PFSK-1 (cell line): ENCODE measurements at regions not wholly inside any gene's neighbourhood (a gene's known extent, or its start where the extent isn't known, plus 50 kb on each side); places are given as distances from the start of the nearest gene placed in this dataset.

Experiments
- POLR2AphosphoS5 ChIP-seq: IDR thresholded peaks from 2 replicates; pipeline ENCODE4 v1.6.1; 2012; ENCODE audit warnings: low read depth, mild to moderate bottlenecking, control low read depth, low read length, moderate library complexity
- TAF1 ChIP-seq: IDR thresholded peaks from 2 replicates; pipeline ENCODE4 v1.6.1; 2012; ENCODE audit warnings: low read length, control low read depth, borderline replicate concordance; ENCODE audit not compliant: insufficient read depth

- no peak for TF ChIP-seq TAF1
- TF ChIP-seq POLR2AphosphoS5 = no peak
Observed at GRCh38 chr2:240211598-240212424, 71.4 kb upstream of the OTOS start.
